ENCODE measurements at regions not wholly inside any gene's neighbourhood (a gene's known extent, or its start where the extent isn't known, plus 50 kb on each side); places are given as distances from the start of the nearest gene placed in this dataset.

- TF ChIP-seq GATA2 (IDR thresholded peaks at IDR 0.05; ENCODE audit: low read depth, low read length) (no peak), GATA3 (IDR thresholded peaks at IDR 0.05; ENCODE audit: low read depth, low read length) (no peak)
These were observed 304.6 kb downstream of the ARAP2 start for GRCh38 chr4:35939751-35940150.

Data from SH-SY5Y (cell line).